Epithelial cell of proximal tubule (primary cell): ENCODE measurements at regions not wholly inside any gene's neighbourhood (a gene's known extent, or its start where the extent isn't known, plus 50 kb on each side); places are given as distances from the start of the nearest gene placed in this dataset.

Source experiments
- DNase-seq: peaks from one replicate; pipeline ENCODE4 v3.0.0-alpha.2; 2011; ENCODE audit warnings: low read depth
- H3K4me3 ChIP-seq: 2 replicates; pipeline ENCODE4 v1.5.1; 2011; ENCODE audit warnings: low read depth, mild to moderate bottlenecking, low read length
- TF ChIP-seq, protein P1 (sequence below): conservative IDR thresholded peaks from 2 replicates; pipeline ENCODE4 v1.5.1; 2012; ENCODE audit warnings: low read depth, mild to moderate bottlenecking, low read length

- no peak overlapping the region for H3K4me3 ChIP-seq
- TF ChIP-seq, protein P1, sequence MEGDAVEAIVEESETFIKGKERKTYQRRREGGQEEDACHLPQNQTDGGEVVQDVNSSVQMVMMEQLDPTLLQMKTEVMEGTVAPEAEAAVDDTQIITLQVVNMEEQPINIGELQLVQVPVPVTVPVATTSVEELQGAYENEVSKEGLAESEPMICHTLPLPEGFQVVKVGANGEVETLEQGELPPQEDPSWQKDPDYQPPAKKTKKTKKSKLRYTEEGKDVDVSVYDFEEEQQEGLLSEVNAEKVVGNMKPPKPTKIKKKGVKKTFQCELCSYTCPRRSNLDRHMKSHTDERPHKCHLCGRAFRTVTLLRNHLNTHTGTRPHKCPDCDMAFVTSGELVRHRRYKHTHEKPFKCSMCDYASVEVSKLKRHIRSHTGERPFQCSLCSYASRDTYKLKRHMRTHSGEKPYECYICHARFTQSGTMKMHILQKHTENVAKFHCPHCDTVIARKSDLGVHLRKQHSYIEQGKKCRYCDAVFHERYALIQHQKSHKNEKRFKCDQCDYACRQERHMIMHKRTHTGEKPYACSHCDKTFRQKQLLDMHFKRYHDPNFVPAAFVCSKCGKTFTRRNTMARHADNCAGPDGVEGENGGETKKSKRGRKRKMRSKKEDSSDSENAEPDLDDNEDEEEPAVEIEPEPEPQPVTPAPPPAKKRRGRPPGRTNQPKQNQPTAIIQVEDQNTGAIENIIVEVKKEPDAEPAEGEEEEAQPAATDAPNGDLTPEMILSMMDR, result peak; percentile 63
- DNase-seq, result no peak
Observed at GRCh38 chr11:128021349-128022006, 565.9 kb downstream of the ETS1 start.

DNA sequence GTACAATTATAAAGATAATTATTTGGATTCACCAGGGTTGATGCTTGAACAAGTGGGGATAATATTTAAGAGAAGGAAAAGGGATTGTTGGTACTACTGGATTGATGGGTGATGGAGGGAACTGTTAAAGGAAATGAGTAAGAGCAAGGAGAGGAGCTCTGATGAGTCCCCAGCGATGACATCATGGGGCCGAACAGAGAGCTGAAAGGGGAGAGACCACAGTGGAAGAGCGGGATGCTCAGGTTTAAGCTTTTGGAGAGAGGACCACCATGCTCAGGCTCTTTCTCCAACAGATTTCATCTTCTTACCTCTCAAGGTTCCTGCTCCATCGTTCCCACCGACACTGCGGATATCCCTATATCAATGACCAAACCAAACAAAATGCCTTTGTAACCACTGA, 568.7 kb downstream of the ETS1 start:
- H3K4me3 ChIP-seq, result no peak overlapping the region
- no peak for DNase-seq
- TF ChIP-seq, protein P1, result no peak

DNA sequence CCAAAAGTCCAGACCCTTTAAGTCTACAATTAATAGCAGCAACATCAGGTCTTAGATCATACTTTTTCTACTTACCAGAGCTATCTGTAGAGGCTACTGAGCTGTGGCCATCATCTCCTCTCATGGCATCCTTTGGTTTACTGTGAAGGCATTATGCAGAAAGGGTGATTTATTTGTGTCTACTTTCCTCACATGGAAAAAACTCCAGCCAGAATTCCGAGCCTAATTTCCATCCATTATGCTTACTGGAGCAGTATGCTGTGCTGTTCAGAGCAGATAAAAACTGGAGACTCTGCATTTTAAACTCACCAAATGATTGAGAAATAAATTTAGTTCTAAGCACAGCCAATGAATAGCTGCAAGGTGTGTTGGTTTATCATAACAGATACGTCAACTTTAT, 581.8 kb downstream of the ETS1 start:
- DNase-seq, result no peak
- TF ChIP-seq, protein P1, result no peak
- H3K4me3 ChIP-seq, result no peak overlapping the region

GRCh38 chr11:127998421-127998820, 588.9 kb downstream of the ETS1 start:
- H3K4me3 ChIP-seq, result no peak overlapping the region
- no peak for DNase-seq
- TF ChIP-seq, protein P1, result no peak

DNA sequence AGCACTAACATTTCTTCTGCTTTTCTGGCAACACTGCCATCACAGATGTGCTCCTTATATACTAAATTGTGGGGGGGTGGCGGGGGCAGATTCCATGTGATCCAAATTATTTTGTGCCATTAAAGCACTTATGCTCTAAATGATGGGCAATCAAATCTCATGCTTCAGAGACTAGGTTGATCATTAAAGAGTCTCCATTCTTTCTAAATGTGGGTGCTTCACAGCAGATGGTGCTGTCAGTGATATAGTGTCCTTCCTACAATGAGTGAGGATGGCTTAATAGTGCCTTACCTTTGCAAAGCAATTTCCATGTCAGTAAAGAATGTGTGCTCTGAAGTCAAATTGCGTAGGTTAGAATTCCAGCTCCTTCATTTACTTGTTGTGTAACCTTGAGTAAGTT, 589.8 kb downstream of the ETS1 start:
- no peak overlapping the region for H3K4me3 ChIP-seq
- TF ChIP-seq, protein P1, result no peak
- DNase-seq, result no peak

DNA sequence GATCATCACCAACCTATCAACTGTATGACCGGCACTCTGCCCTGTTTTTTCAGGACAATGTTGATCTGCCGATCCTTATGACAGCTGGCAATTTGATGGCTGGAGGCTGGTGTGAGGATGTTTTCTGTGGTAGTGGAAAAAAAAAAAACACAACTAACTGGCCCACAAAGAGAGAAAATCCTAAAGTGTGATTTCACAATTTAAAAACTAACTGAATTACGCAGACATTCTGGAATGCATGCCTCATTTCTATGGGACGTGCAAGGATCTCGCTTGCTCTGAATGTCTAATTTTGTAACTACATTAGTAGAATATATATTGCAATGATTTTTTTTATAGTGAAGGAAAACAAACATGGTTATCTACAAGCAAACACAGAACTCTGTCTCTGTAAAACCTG, 590.5 kb downstream of the ETS1 start:
- no peak for DNase-seq
- H3K4me3 ChIP-seq, result no peak overlapping the region
- TF ChIP-seq, protein P1, result no peak

GRCh38 chr11:127995921-127996320, 591.4 kb downstream of the ETS1 start:
- TF ChIP-seq, protein P1, result no peak
- DNase-seq, result no peak
- no peak overlapping the region for H3K4me3 ChIP-seq
